HG03039 (cell line): ENCODE measurements at regions not wholly inside any gene's neighbourhood (a gene's known extent, or its start where the extent isn't known, plus 50 kb on each side); places are given as distances from the start of the nearest gene placed in this dataset.

Experiments used
- ATAC-seq: cut with Tn5 transposase; IDR thresholded peaks from one replicate; pipeline ENCODE4 v1.9.1; 2021; ENCODE audit warnings: mild to moderate bottlenecking, moderate library complexity; ENCODE audit not compliant: unreplicated experiment

- ATAC-seq = no peak
Measured at GRCh38 chr1:110765640-110766335, 91.0 kb upstream of the KCNA3 start.

DNA sequence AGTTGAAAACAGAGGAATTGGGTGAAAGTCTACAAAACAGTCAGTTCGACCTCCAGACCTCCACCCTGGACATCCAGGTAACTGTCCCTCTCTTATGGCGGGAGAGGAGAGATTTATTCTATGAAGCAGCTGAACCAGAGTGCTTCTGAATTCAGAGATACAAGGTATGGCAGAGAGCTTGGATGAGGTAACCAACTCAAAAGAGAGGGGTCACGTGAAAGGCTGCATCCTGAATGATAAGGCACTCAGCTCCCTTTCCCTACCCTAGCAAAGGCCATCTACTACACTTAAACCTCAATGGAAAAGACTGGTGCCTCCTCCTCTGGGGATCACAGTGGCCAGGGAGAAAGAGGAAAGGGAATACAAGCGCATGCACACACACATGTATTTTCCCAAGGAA is 88.4 kb upstream of the KCNA3 start:
- ATAC-seq = no peak

- no peak for ATAC-seq
Measured at GRCh38 chr1:110760321-110760720, 85.6 kb upstream of the KCNA3 start.

DNA sequence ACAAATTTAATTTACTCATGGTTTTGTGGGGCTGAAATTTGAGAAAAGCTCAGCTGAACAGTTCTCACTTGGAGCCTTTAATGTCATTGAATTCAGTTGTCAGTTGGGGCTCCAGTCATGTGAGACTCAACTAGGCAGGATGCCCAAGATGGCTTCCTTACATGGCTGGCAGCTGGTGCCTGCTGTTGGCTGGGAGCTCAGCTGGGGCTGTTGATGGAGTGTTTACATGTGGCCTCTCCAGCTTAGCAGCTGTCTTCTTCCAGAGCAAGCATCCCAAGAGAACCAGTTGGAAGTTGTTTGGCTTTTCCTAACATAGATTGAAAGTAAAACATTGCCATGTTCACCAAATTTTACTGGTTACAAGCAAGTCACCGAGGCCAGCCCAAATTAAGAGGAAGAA is 81.8 kb upstream of the KCNA3 start:
- no peak for ATAC-seq

GRCh38 chr1:110752941-110753725 is 78.4 kb upstream of the KCNA3 start:
- no peak for ATAC-seq

- ATAC-seq = no peak
Measured at GRCh38 chr1:110750562-110750961, 75.8 kb upstream of the KCNA3 start.

GRCh38 chr1:110749960-110750359 is 75.2 kb upstream of the KCNA3 start:
- no peak for ATAC-seq

DNA sequence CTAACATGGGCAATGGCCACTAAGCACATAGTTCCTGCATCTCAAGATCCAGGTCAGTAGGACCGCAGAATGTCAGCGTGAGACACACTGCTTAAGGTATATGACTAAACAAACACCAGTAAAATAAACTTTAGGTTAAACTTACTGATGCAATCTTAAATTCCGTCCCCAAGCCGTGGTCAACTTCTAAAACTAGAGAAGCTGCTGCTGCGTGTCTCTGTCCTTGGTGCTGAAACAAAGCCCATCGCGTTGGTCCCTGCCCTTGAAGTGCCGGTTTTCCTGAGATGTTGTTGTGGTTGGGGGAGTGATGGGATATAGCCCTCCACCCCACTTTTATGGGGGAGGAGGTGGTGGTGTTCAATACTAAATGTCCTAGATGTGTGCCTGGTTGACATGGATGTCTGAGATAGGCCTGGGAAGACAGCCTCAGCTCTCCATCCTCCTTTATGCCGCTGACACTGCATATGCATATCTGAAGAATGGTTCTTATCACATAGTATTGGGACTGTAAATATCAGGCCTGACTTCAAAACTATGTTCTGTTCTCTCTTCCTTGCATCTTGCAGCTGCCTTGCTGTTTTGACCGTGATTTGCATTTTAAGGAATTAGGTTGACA is 72.0 kb upstream of the KCNA3 start:
- no peak for ATAC-seq

DNA sequence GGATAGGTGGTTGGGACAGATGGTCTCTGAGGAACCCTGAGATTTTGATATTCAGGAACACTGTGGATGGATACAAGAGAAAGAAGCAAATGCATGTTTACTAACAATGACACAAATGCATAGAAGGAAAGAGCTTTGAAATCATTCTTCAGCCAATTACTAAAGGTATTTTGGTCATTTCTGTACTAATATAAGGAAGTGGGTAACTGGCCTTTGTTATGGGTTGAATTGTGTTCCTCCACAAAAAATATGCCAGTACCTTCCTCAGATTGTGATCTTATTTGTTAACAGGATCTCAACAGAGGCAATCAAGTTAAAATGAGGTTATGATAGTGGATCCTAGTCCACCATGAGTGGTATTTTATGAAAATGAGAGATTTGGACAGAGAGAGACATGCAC is 68.7 kb upstream of the KCNA3 start:
- no peak for ATAC-seq

- ATAC-seq = no peak
Measured at GRCh38 chr1:110736900-110737605, 62.3 kb upstream of the KCNA3 start.

- ATAC-seq = no peak
Measured at GRCh38 chr1:110734133-110734680, 59.5 kb upstream of the KCNA3 start.

DNA sequence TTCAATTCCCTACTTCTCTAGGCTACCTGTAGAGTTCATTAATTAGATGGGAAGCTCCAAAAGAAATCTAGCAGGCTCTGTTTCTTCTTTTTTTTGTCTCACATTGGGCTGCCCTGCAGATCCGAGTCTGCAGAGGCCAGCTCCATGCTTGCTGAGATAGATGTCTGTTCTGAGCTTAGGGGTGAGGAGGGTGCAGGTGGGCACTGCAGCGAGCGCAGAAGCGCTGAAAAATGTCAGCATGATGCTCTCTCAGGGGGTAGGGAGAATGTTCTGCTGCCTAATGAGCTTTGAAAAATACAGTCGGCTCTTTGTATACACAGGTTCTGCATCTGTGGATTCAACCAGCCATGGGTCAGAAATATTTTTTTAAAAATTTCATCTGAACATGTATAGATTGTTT is 56.8 kb upstream of the KCNA3 start:
- ATAC-seq = no peak

GRCh38 chr1:110728388-110729001 is 53.8 kb upstream of the KCNA3 start:
- no peak for ATAC-seq

- no peak for ATAC-seq
Measured at GRCh38 chr1:110727246-110727645, 52.5 kb upstream of the KCNA3 start.

DNA sequence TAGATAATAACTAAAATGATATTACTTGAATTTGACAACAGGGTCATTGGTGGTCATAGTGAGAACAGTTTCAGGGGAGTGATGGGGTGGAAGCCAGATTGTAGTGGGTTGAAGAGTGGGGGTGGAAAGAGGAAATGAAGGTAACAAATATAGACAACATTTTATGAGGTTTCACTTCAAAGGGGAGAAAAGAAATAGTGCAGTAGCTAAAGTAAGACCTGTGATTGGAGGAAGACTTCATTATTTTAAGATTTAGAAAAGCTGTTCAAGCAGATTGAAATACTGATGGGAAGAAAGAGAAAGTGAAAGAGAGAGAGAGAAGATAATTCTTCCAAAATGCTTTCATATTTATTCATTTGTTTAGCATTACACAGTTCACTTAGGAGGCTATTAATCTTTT is 52.0 kb upstream of the KCNA3 start:
- peak; percentile 59 for ATAC-seq
